Ectodermal cell (in vitro differentiated cells): ENCODE measurements at regions not wholly inside any gene's neighbourhood (a gene's known extent, or its start where the extent isn't known, plus 50 kb on each side); places are given as distances from the start of the nearest gene placed in this dataset.

Experiments
- H3K27ac ChIP-seq: 2 replicates; pipeline ENCODE4 v1.7.0; 2013; ENCODE audit warnings: mild to moderate bottlenecking, low read depth, low read length; ENCODE audit not compliant: insufficient read depth, poor library complexity, severe bottlenecking
- H3K27me3 ChIP-seq: 2 replicates; pipeline ENCODE4 v1.7.0; 2013; ENCODE audit warnings: mild to moderate bottlenecking, low read length; ENCODE audit not compliant: insufficient read depth, control insufficient read depth, poor library complexity, severe bottlenecking
- H3K36me3 ChIP-seq: one replicate; pipeline ENCODE4 v1.7.0; 2013; ENCODE audit warnings: low read length; ENCODE audit not compliant: control insufficient read depth, insufficient read depth
- H3K4me1 ChIP-seq: one replicate; pipeline ENCODE4 v1.7.0; 2013; ENCODE audit warnings: low read length; ENCODE audit not compliant: control insufficient read depth, insufficient read depth
- H3K4me3 ChIP-seq: 2 replicates; pipeline ENCODE4 v1.7.0; 2013; ENCODE audit warnings: low read depth, low read length, control low read depth; ENCODE audit not compliant: insufficient read depth
- H3K9me3 ChIP-seq: 2 replicates; pipeline ENCODE4 v1.7.0; 2013; ENCODE audit warnings: mild to moderate bottlenecking, low read length, moderate library complexity; ENCODE audit not compliant: control insufficient read depth
- WGBS, 2 experiments: methylation state at CpG; one replicate each; pipeline ENCODE4 v1.1.7; 2013; ENCODE audit warnings: missing lambda C conversion rate in 2 of 2; 5-methylcytosine and 5-hydroxymethylcytosine counted together

DNA sequence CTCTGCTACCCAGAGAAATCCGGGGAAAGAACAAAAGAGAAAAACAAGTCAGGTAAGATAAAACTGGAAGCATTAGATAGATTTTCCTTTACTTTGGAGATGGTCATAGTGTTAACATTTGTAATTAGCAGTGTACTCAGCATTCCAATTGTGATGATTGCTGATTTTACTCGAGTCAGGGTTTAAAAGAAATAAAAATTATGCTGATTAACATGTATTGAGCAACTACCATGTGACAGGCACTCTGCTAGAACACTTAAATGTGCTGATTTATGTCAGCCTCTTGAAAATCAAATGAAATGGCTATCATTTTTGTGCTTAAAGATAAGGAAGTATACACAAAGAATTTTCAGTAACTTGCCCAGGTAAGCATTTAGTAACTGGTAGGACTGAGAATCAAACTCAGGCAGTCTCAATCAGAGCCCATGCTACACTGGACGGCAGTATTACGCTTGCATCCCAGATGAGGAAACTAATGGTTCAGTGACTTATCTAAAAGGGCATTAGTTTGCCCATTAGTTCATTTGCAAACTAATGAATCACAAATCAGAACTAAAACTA lies 735.1 kb upstream of the SORCS1 start:
- Histone ChIP-seq H3K4me1 (peaks cover 11% of the 10 kb centered on the region), H3K27me3 (no peaks in the 10 kb centered on the region), H3K27ac (no peak overlapping the region), H3K4me3 (no peak overlapping the region), H3K9me3 (no peaks in the 10 kb centered on the region), H3K36me3 (no peaks in the 10 kb centered on the region)
- WGBS, 2 experiments: 92 to 94% methylated on average over 4 of the region's 4 CpGs

DNA sequence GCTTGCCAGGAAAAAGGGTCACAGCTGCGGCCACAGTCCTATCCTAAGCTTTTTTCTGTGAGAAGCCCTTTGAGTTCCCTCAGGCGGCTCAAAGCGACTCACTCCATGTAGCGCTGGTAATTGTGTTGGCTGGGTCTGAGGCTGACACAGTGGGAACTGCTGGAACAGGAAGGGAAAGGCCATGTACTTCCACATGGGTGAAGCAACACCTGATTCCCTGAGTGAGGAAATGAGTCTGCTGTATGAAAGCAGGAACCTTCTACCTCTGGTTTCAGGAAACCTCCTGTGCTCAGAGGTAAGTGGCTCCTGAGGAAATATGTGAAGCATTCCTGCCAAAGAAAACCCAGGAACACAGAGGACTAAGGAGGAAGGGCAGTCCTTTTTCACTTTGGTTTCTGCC lies 734.6 kb upstream of the SORCS1 start:
- H3K4me3 ChIP-seq: no peak overlapping the region
- peaks cover 11% of the 10 kb centered on the region for H3K4me1 ChIP-seq
- no peak overlapping the region for H3K27ac ChIP-seq
- H3K27me3 ChIP-seq: no peaks in the 10 kb centered on the region
- H3K9me3 ChIP-seq: no peaks in the 10 kb centered on the region
- 87 to 89% methylated on average over 4 of the region's 4 CpGs for WGBS, 2 experiments
- no peaks in the 10 kb centered on the region for H3K36me3 ChIP-seq

DNA sequence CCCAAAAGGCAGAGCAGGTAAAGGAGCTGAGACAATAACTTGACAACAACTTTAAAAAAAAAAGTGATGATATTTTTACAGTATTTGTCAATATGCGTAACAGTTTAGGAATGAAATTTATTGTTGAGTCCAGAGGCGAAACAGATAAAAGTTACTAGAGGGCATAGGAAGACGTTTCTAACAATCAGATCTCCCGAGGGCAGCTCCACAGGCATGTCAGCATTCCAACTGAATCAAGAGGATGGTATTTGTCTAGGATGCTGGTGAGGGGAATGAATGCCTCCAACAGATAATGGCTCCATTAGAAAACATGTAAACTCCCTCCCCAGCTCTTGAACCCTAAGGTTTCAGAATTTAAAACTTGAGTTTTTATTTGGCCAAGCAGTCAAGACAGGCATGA lies 733.9 kb upstream of the SORCS1 start:
- Histone ChIP-seq H3K36me3 (no peaks in the 10 kb centered on the region), H3K27ac (no peak overlapping the region), H3K9me3 (no peaks in the 10 kb centered on the region), H3K4me1 (peaks cover 11% of the 10 kb centered on the region), H3K4me3 (no peak overlapping the region), H3K27me3 (no peaks in the 10 kb centered on the region)
- 64 to 75% methylated on average over 4 of the region's 4 CpGs for WGBS, 2 experiments

DNA sequence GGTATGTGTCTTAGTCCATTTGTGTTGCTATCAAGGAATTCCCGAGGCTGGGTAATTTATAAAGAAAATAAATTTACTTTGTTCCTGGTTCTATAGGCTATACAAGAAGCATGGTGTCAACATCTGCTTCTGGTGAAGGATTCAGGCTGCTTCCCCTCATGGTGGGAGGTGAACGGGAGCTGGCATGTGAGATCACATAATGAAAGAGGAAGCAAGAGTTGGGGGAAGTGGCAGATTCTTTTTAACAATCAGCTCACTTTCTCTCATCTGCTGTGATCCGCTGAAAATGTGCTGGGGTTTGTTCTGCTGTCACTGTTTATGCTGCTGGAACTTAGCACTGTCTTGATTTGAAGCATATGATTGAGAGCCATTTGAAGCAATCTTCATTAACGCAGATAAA lies 730.0 kb upstream of the SORCS1 start:
- Histone ChIP-seq H3K4me3 (no peak overlapping the region), H3K27me3 (no peaks in the 10 kb centered on the region), H3K9me3 (no peaks in the 10 kb centered on the region), H3K27ac (no peak overlapping the region), H3K36me3 (no peaks in the 10 kb centered on the region), H3K4me1 (peaks cover 11% of the 10 kb centered on the region)
- WGBS, 2 experiments: 69 to 88% methylated on average over 2 to 3 of the region's 4 CpGs

DNA sequence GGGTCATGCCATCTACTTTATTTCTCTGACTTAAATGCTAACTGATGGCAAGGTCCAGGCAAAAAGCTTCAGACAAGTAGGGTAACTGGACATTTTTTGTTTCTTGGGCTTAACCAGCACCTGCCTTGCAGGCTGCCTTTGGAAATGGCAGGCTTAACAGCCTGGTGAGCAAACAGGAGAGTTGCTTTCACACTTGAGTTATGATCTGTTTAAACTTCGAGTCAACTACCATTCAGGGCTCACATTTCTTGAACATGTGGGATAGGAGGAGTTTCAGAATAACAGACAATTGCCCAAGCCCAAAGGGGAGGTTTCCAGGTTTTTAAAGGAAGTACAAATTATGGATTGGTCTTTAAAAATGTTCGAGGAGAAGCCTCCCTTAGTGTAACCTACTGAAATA lies 724.6 kb upstream of the SORCS1 start:
- H3K4me3 ChIP-seq: no peak overlapping the region
- no peaks in the 10 kb centered on the region for H3K4me1 ChIP-seq
- H3K36me3 ChIP-seq: no peaks in the 10 kb centered on the region
- WGBS, 2 experiments: 88 to 100% methylated on average over 1 to 2 of the region's 2 CpGs
- H3K27me3 ChIP-seq: no peaks in the 10 kb centered on the region
- H3K9me3 ChIP-seq: no peaks in the 10 kb centered on the region
- H3K27ac ChIP-seq: no peak overlapping the region

DNA sequence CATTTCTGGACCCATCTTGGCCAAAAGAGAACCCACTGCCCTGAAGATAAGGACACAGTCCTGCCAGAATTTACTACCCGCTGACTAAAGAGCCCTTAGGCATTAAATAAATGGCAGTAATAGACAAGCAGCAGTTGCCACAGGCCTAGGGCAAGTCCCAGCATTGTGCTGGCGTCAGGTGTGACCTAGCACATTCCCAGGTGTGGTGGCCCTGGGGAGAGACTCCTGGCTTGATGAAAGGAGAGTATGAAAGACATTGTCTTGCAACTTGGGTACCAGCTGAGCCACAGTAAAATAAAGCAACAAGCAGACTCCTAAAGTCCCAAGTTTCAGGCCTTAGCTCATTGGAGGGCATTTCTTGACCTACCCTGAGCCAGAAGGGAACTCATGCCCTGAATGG lies 715.7 kb upstream of the SORCS1 start:
- Histone ChIP-seq H3K27me3 (no peaks in the 10 kb centered on the region), H3K36me3 (no peaks in the 10 kb centered on the region), H3K4me1 (no peaks in the 10 kb centered on the region), H3K27ac (no peak overlapping the region), H3K4me3 (no peak overlapping the region), H3K9me3 (no peaks in the 10 kb centered on the region)
- WGBS, 2 experiments: 89 to 90% methylated on average over 2 of the region's 2 CpGs

DNA sequence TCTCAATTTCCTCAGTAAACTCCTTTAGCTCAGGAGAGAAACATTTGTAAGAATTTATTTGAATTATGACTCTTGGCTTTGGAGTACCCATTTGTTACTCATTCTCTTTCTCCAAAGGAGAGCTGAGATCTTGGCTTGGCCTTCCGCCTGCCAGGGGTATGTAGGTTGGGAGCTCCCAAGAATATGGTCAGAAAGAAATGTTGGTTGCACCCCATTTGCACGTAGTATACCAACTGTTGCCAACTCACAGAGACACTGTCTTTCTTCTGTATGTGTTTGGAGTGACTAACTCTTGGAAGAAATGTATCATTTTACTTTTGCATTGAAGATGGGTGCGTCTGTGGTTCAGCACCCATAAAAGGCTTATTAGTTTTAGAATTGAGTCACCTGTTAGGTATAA lies 708.5 kb upstream of the SORCS1 start:
- no peaks in the 10 kb centered on the region for H3K4me1 ChIP-seq
- WGBS, 2 experiments: 95 to 100% methylated on average over 3 of the region's 3 CpGs
- no peak overlapping the region for H3K4me3 ChIP-seq
- H3K27me3 ChIP-seq: no peaks in the 10 kb centered on the region
- H3K9me3 ChIP-seq: no peaks in the 10 kb centered on the region
- no peak overlapping the region for H3K27ac ChIP-seq
- H3K36me3 ChIP-seq: no peaks in the 10 kb centered on the region

DNA sequence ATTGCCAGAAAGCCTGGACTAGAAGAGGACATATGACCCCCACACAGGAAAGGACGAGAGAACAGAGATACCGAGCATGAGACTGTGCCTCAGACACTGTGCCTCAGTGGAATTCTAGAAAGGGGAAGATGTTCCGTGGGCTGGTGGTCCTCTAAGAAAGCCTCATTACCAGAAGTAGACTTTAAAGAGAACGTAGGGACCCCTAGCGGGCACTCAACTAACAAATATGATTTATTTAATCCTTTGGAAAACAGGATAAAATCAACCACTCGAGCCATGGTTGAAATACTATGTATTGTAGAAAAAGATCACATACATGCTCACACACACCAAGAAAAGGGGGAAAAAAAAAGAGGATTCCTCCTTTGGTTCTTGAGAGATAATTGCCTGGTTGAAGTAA lies 701.2 kb upstream of the SORCS1 start:
- Histone ChIP-seq H3K4me3 (no peak overlapping the region), H3K4me1 (peaks cover 4% of the 10 kb centered on the region), H3K36me3 (no peaks in the 10 kb centered on the region), H3K27ac (no peak overlapping the region), H3K27me3 (no peaks in the 10 kb centered on the region), H3K9me3 (no peaks in the 10 kb centered on the region)
- 88 to 89% methylated on average over 3 to 5 of the region's 6 CpGs for WGBS, 2 experiments

DNA sequence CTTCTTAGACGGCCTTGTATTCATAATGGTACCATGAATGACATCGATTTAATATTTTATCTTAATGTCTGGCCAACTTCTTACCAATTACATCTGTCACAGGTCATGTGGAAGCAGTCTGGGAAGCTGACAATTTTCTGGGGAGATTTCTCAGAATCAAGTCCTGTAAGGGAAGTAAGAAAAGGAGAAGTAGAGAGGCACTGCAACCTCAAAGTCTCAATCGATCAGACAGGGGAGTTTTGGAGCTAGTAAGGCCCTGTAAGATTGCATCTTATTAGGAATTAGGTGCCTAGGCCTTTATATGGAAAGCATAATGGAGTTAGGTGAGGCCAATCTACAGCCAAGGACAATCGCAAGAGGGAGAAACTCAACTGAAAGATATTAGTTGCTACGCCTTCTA lies 694.6 kb upstream of the SORCS1 start:
- H3K27me3 ChIP-seq: no peaks in the 10 kb centered on the region
- H3K4me1 ChIP-seq: no peaks in the 10 kb centered on the region
- H3K27ac ChIP-seq: no peak overlapping the region
- H3K9me3 ChIP-seq: no peaks in the 10 kb centered on the region
- H3K4me3 ChIP-seq: no peak overlapping the region
- 93 to 96% methylated on average over 5 of the region's 5 CpGs for WGBS, 2 experiments
- no peaks in the 10 kb centered on the region for H3K36me3 ChIP-seq

DNA sequence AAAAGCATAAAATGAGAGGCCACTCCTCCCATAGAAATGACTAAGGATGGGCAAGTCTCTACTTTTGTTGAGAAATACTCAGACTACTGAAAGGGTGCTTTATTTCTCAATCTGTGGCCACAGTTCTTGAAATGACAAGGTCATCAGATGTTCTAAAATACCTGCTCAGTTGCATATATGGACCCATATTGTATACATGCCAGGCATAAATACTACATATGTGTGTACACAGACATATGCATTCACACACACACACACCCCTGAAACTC lies 691.5 kb upstream of the SORCS1 start:
- H3K9me3 ChIP-seq: no peaks in the 10 kb centered on the region
- H3K4me3 ChIP-seq: no peak overlapping the region
- H3K27ac ChIP-seq: no peak overlapping the region
- no peaks in the 10 kb centered on the region for H3K4me1 ChIP-seq
- H3K36me3 ChIP-seq: no peaks in the 10 kb centered on the region
- no peaks in the 10 kb centered on the region for H3K27me3 ChIP-seq

DNA sequence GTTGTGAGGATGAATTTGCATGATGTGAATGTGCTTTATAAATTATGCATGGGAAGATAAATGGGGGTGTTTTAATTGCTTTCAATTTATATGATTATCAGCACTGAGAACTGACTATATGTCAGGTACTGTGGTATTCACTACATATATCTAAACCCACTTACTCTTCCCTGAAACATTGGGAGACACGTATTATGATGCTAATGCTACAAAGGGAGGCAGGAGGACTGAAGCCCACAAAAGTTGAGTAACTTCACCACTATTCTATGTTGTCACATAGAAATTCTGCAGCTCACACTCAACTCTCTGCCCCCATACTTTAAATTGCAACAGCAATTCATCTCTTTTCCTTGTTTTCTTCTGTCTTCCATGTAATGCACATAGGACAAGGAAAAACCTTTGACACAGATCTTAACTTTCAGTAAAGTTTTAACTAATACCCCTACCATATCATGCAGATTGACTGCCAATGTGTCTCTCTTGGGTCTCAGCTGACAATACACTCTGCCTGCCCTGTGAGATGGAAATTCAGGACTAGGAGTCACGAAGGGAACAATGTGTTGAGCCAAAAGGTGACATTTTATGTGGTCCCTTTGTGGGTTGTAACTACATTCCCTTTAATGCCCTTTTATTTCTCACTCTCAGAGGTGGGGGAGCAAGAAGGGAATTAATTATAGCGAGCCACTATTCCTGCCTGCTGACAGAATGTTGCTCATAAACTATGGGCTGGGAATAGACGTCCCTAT lies 691.0 kb upstream of the SORCS1 start:
- Histone ChIP-seq H3K9me3 (no peaks in the 10 kb centered on the region), H3K36me3 (no peaks in the 10 kb centered on the region), H3K4me3 (no peak overlapping the region), H3K4me1 (no peaks in the 10 kb centered on the region), H3K27me3 (no peaks in the 10 kb centered on the region), H3K27ac (no peak overlapping the region)
- WGBS, 2 experiments: 79 to 80% methylated on average over 4 of the region's 4 CpGs
